ENCODE measurements at regions not wholly inside any gene's neighbourhood (a gene's known extent, or its start where the extent isn't known, plus 50 kb on each side); places are given as distances from the start of the nearest gene placed in this dataset.
"Not testable (repeated sequence)": the region's sequence is repeated elsewhere in the genome, so short reads cannot be mapped to it uniquely, and the experiment has no call there.

DNA sequence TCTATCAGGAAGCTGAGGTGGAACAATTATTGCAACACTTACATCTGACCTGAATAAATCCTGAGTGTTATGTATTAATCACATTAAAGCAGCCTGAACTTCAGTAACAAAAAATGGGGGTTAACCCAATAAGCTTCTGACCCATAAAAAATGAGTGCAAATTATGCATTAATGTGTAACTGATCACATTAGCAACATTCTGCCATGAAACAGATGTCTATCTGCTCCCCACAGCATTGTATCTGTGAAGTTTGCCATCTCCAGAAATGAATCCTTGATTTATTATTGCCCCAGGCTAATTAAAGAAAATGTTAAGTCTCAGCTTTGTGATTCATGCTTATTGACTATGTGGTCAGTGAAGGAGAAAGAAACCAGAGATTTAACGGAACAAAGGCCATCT, 304.9 kb downstream of the PCDH20 start:
- ATAC-seq (replicated peaks in 1 of 4) (no peak), DNase-seq (no peak)
- POLR2A ChIA-PET, result no interaction called here
- Histone ChIP-seq H3K4me3 (ENCODE audit: control insufficient read depth in 1 of 2, extremely low read depth in 1 of 2, low read length in 1 of 2) (no peak overlapping the region), H3K9me3 (no peaks in the 10 kb centered on the region), H3K27me3 (replicated peaks in 1 of 2; ENCODE audit: control insufficient read depth in 2 of 2, extremely low read depth in 1 of 2, insufficient read depth in 2 of 2, low read length in 1 of 2) (no peaks in the 10 kb centered on the region), H3K27ac (ENCODE audit: low read length) (no peak overlapping the region), H3K36me3 (ENCODE audit: control insufficient read depth in 2 of 2, extremely low read depth in 1 of 2, insufficient read depth in 1 of 2, low read length in 1 of 2) (no peaks in the 10 kb centered on the region), H3K4me1 (ENCODE audit: control insufficient read depth in 1 of 2, extremely low read depth in 1 of 2, insufficient read depth in 2 of 2, low read length in 2 of 2) (no peaks in the 10 kb centered on the region)
- H3K36me3 Mint-ChIP-seq, result no peaks in the 10 kb centered on the region
- CTCF ChIA-PET, result no interaction called here
- no peak overlapping the region for H3K4me3 Mint-ChIP-seq
- H3K9me3 Mint-ChIP-seq, result peaks cover 4 to 14% (median 12%) of the 10 kb centered on the region in 3 donors
- no peaks in the 10 kb centered on the region for H3K27me3 Mint-ChIP-seq
- H3K4me1 Mint-ChIP-seq, result no peaks in the 10 kb centered on the region
- no peak overlapping the region for H3K27ac Mint-ChIP-seq
- no CpG with 5 or more reads among the region's 1 CpG for WGBS (ENCODE audit: insufficient coverage)

DNA sequence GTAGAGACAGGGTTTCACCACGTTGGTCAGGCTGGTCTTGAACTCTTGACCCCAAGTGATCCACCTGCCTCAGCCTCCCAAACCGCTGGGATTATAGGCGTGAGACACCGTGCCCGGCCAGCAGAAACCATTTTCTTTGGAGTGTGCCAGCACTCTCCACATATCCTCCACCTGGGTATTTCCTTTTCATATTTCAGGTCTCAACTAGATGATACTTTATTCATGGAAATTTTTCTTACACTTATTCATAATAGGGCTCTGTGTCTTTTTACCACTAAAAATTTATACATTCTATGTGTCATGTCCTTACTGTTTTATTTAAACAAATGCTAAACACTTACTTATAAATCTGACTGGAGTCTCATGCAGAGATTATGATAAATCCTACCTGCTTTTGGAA, 305.9 kb downstream of the PCDH20 start:
- no peak overlapping the region for H3K27ac Mint-ChIP-seq
- peaks cover 7 to 11% (median 9%) of the 10 kb centered on the region in 3 donors for H3K9me3 Mint-ChIP-seq
- no peaks in the 10 kb centered on the region for H3K4me1 Mint-ChIP-seq
- no peak overlapping the region for H3K27ac ChIP-seq (ENCODE audit: low read length)
- no peaks in the 10 kb centered on the region for H3K27me3 ChIP-seq (replicated peaks in 1 of 2; ENCODE audit: control insufficient read depth in 2 of 2, extremely low read depth in 1 of 2, insufficient read depth in 2 of 2, low read length in 1 of 2)
- H3K27me3 Mint-ChIP-seq, result no peaks in the 10 kb centered on the region
- H3K36me3 ChIP-seq (ENCODE audit: control insufficient read depth in 2 of 2, extremely low read depth in 1 of 2, insufficient read depth in 1 of 2, low read length in 1 of 2), result no peaks in the 10 kb centered on the region
- H3K36me3 Mint-ChIP-seq, result no peaks in the 10 kb centered on the region
- no peaks in the 10 kb centered on the region for H3K9me3 ChIP-seq
- H3K4me1 ChIP-seq (ENCODE audit: control insufficient read depth in 1 of 2, extremely low read depth in 1 of 2, insufficient read depth in 2 of 2, low read length in 2 of 2), result no peaks in the 10 kb centered on the region
- DNase-seq (no peak), ATAC-seq (replicated peaks in 1 of 4) (no peak)
- H3K4me3 Mint-ChIP-seq, result no peak overlapping the region
- 76% methylated on average over 5 of the region's 5 CpGs for WGBS (ENCODE audit: insufficient coverage)
- no peak overlapping the region for H3K4me3 ChIP-seq (ENCODE audit: control insufficient read depth in 1 of 2, extremely low read depth in 1 of 2, low read length in 1 of 2)
- CTCF ChIA-PET, result no interaction called here
- POLR2A ChIA-PET, result no interaction called here

DNA sequence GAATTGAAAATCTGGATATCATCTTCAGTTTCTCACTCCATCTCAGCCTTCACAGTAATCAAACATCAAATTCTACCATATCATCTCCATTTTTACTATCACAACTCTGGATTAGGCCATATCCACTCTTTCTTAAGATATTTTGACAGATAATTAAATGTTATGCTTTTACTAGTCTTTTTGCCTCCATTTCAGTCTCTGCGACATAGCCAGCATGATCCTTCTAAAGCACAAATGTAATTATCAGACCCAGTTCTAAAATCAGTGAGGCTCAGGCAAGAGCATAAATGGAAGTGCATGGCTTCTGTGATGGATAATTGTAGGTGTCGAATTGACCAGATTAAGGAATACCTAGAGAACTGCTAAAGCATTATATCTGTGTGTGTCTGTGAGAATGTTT, 307.7 kb downstream of the PCDH20 start:
- Histone ChIP-seq H3K27ac (ENCODE audit: low read length) (no peak overlapping the region), H3K36me3 (ENCODE audit: control insufficient read depth in 2 of 2, extremely low read depth in 1 of 2, insufficient read depth in 1 of 2, low read length in 1 of 2) (no peaks in the 10 kb centered on the region), H3K9me3 (no peaks in the 10 kb centered on the region), H3K4me1 (ENCODE audit: control insufficient read depth in 1 of 2, extremely low read depth in 1 of 2, insufficient read depth in 2 of 2, low read length in 2 of 2) (no peaks in the 10 kb centered on the region), H3K4me3 (ENCODE audit: control insufficient read depth in 1 of 2, extremely low read depth in 1 of 2, low read length in 1 of 2) (no peak overlapping the region), H3K27me3 (replicated peaks in 1 of 2; ENCODE audit: control insufficient read depth in 2 of 2, extremely low read depth in 1 of 2, insufficient read depth in 2 of 2, low read length in 1 of 2) (no peaks in the 10 kb centered on the region)
- Mint-ChIP-seq H3K4me3 (no peak overlapping the region), H3K4me1 (no peaks in the 10 kb centered on the region), H3K27ac (no peak overlapping the region), H3K9me3 (peaks cover 4 to 12% (median 7%) of the 10 kb centered on the region in 3 donors), H3K27me3 (no peaks in the 10 kb centered on the region), H3K36me3 (no peaks in the 10 kb centered on the region)
- POLR2A ChIA-PET, result no interaction called here
- DNase-seq (no peak), ATAC-seq (replicated peaks in 1 of 4) (no peak)
- no CpG with 5 or more reads among the region's 2 CpGs for WGBS (ENCODE audit: insufficient coverage)
- CTCF ChIA-PET, result no interaction called here

DNA sequence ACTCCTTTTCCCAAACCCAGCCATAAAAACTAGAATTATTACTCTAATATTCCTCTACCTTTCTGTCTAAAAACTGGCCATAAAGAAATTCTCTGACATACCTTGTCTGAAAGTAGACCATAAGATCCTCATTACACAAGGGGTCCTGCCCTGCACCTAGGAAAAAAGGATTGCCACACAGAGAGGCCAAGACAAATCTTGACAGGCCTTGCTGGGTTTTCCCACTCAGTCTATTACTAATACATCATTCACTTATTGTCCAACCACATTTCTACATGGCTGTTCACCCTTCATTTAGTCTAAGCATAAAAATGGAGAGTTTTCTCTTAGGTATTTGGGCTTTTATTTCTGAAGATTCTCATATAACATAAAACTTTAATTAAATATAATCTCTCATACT, 319.8 kb downstream of the PCDH20 start:
- no peak overlapping the region for H3K4me3 ChIP-seq (ENCODE audit: control insufficient read depth in 1 of 2, extremely low read depth in 1 of 2, low read length in 1 of 2)
- H3K4me1 Mint-ChIP-seq, result no peaks in the 10 kb centered on the region
- CTCF ChIA-PET, result no interaction called here
- no peak overlapping the region for H3K4me3 Mint-ChIP-seq
- no peaks in the 10 kb centered on the region for H3K4me1 ChIP-seq (ENCODE audit: control insufficient read depth in 1 of 2, extremely low read depth in 1 of 2, insufficient read depth in 2 of 2, low read length in 2 of 2)
- no peak for ATAC-seq (replicated peaks in 1 of 4)
- no peak overlapping the region for H3K27ac ChIP-seq (ENCODE audit: low read length)
- H3K27me3 Mint-ChIP-seq, result no peaks in the 10 kb centered on the region
- H3K36me3 Mint-ChIP-seq, result no peaks in the 10 kb centered on the region
- no peaks in the 10 kb centered on the region for H3K27me3 ChIP-seq (replicated peaks in 1 of 2; ENCODE audit: control insufficient read depth in 2 of 2, extremely low read depth in 1 of 2, insufficient read depth in 2 of 2, low read length in 1 of 2)
- peaks cover 10 to 37% (median 12%) of the 10 kb centered on the region in 3 donors for H3K9me3 Mint-ChIP-seq
- no peak for DNase-seq
- H3K27ac Mint-ChIP-seq, result no peak overlapping the region
- no peaks in the 10 kb centered on the region for H3K36me3 ChIP-seq (ENCODE audit: control insufficient read depth in 2 of 2, extremely low read depth in 1 of 2, insufficient read depth in 1 of 2, low read length in 1 of 2)
- H3K9me3 ChIP-seq, result no peaks in the 10 kb centered on the region
- POLR2A ChIA-PET, result no interaction called here

DNA sequence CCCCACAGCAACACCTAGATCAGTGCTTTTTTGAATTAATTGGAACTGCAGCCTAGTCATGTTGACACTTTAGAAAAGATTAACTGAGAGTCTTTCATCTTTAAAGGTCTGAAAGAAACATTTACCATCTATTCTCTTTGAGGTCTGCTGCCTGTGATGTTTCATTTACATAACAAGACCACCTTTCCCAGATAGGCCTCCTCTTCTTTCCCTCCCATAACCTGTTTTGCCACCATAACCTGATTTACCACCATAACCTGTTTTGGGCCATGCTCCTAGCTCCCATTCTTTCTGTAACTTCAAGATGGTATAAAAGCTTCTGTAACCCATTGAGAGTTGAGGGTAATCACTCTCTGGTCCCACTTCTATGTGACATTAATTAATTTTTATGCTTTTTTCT, 320.8 kb downstream of the PCDH20 start:
- no peaks in the 10 kb centered on the region for H3K4me1 Mint-ChIP-seq
- Histone ChIP-seq H3K4me3 (ENCODE audit: control insufficient read depth in 1 of 2, extremely low read depth in 1 of 2, low read length in 1 of 2) (no peak overlapping the region), H3K27ac (ENCODE audit: low read length) (no peak overlapping the region), H3K9me3 (no peaks in the 10 kb centered on the region), H3K36me3 (ENCODE audit: control insufficient read depth in 2 of 2, extremely low read depth in 1 of 2, insufficient read depth in 1 of 2, low read length in 1 of 2) (no peaks in the 10 kb centered on the region), H3K4me1 (ENCODE audit: control insufficient read depth in 1 of 2, extremely low read depth in 1 of 2, insufficient read depth in 2 of 2, low read length in 2 of 2) (no peaks in the 10 kb centered on the region), H3K27me3 (replicated peaks in 1 of 2; ENCODE audit: control insufficient read depth in 2 of 2, extremely low read depth in 1 of 2, insufficient read depth in 2 of 2, low read length in 1 of 2) (no peaks in the 10 kb centered on the region)
- no peaks in the 10 kb centered on the region for H3K36me3 Mint-ChIP-seq
- ATAC-seq (replicated peaks in 1 of 4) (no peak), DNase-seq (no peak)
- H3K9me3 Mint-ChIP-seq, result peaks cover 12 to 41% (median 13%) of the 10 kb centered on the region in 3 donors
- ChIA-PET CTCF (no interaction called here), POLR2A (no interaction called here)
- no peak overlapping the region for H3K4me3 Mint-ChIP-seq
- no peak overlapping the region for H3K27ac Mint-ChIP-seq
- no peaks in the 10 kb centered on the region for H3K27me3 Mint-ChIP-seq

DNA sequence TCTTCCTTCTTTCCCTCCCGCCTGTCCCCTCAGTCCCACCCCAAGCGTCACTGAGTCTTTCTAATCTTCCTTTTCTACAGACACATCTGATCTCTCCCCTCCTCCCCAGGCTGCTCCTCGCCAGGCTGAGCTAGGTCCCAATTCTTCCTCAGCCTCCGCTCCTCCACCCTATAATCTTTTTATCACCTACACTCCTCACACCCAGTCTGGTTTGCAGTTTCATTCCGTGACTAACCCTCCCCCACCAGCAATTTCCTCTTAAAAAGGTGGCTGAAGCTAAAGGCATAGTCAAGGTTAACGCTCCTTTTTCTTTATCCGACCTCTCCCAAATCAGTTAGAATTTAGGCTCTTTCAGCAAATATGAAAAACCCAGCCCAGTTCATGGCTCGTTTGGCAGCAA, 325.8 kb downstream of the PCDH20 start:
- WGBS (ENCODE audit: insufficient coverage), result 44% methylated on average over 5 of the region's 8 CpGs
- CTCF ChIA-PET; H3K27ac Mint-ChIP-seq; H3K4me3 Mint-ChIP-seq; H3K9me3 ChIP-seq; H3K27me3 ChIP-seq (replicated peaks in 1 of 2; ENCODE audit: control insufficient read depth in 2 of 2, extremely low read depth in 1 of 2, insufficient read depth in 2 of 2, low read length in 1 of 2); ATAC-seq (replicated peaks in 1 of 4); H3K4me1 ChIP-seq (ENCODE audit: control insufficient read depth in 1 of 2, extremely low read depth in 1 of 2, insufficient read depth in 2 of 2, low read length in 2 of 2); H3K36me3 ChIP-seq (ENCODE audit: control insufficient read depth in 2 of 2, extremely low read depth in 1 of 2, insufficient read depth in 1 of 2, low read length in 1 of 2); H3K27me3 Mint-ChIP-seq; DNase-seq; H3K4me3 ChIP-seq (ENCODE audit: control insufficient read depth in 1 of 2, extremely low read depth in 1 of 2, low read length in 1 of 2); POLR2A ChIA-PET; H3K36me3 Mint-ChIP-seq; H3K4me1 Mint-ChIP-seq; H3K27ac ChIP-seq (ENCODE audit: low read length): not testable (repeated sequence)
- H3K9me3 Mint-ChIP-seq, result peaks cover 17 to 36% (median 25%) of the 10 kb centered on the region in 3 donors

DNA sequence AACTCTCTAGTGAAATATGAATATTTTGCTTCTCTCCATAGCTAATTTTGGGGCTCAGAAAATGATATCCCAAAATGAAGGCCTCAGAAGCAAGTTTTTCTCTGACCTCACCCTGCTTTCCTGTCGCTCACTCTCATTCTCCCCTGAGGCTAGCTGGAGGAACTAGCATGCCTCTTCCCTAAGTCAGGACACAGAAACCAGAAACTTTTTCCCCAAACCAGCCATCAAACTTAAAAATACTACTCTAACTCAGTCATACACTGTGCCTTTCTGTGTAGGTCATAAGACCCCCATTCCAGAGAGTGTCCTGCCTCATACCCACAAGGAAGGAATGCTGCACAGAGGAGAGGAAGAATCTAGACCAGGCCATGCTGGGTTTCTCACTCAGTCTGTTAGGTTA, 329.6 kb downstream of the PCDH20 start:
- peaks cover 9 to 18% (median 18%) of the 10 kb centered on the region in 3 donors for H3K9me3 Mint-ChIP-seq
- no peak for DNase-seq
- Histone ChIP-seq H3K4me1 (ENCODE audit: control insufficient read depth in 1 of 2, extremely low read depth in 1 of 2, insufficient read depth in 2 of 2, low read length in 2 of 2) (no peaks in the 10 kb centered on the region), H3K9me3 (no peaks in the 10 kb centered on the region), H3K27me3 (replicated peaks in 1 of 2; ENCODE audit: control insufficient read depth in 2 of 2, extremely low read depth in 1 of 2, insufficient read depth in 2 of 2, low read length in 1 of 2) (no peaks in the 10 kb centered on the region), H3K4me3 (ENCODE audit: control insufficient read depth in 1 of 2, extremely low read depth in 1 of 2, low read length in 1 of 2) (no peak overlapping the region), H3K27ac (ENCODE audit: low read length) (no peak overlapping the region), H3K36me3 (ENCODE audit: control insufficient read depth in 2 of 2, extremely low read depth in 1 of 2, insufficient read depth in 1 of 2, low read length in 1 of 2) (no peaks in the 10 kb centered on the region)
- whole genome bisulfite sequencing (ENCODE audit: insufficient coverage), result 73% methylated on average over 1 of the region's 1 CpG
- no peak overlapping the region for H3K4me3 Mint-ChIP-seq
- H3K4me1 Mint-ChIP-seq, result no peaks in the 10 kb centered on the region
- ATAC-seq (replicated peaks in 1 of 4), result no peak
- H3K36me3 Mint-ChIP-seq, result no peaks in the 10 kb centered on the region
- ChIA-PET CTCF (no interaction called here), POLR2A (no interaction called here)
- H3K27ac Mint-ChIP-seq, result no peak overlapping the region
- H3K27me3 Mint-ChIP-seq, result no peaks in the 10 kb centered on the region
